DND-41 (cell line): ENCODE measurements at regions not wholly inside any gene's neighbourhood (a gene's known extent, or its start where the extent isn't known, plus 50 kb on each side); places are given as distances from the start of the nearest gene placed in this dataset.

Experiments
- EZH2 ChIP-seq: IDR thresholded peaks from 3 replicates; pipeline ENCODE4 v1.6.1; 2012; ENCODE audit warnings: borderline replicate concordance, low read depth, mild to moderate bottlenecking, moderate library complexity, low read length, inconsistent platforms; ENCODE audit not compliant: severe bottlenecking
- TF ChIP-seq, protein P1 (sequence below): IDR thresholded peaks from 2 replicates; pipeline ENCODE4 v1.5.1; 2012; ENCODE audit warnings: borderline replicate concordance, low read length, moderate library complexity, mild to moderate bottlenecking; ENCODE audit not compliant: poor library complexity, severe bottlenecking; ENCODE audit errors: extremely low read depth

DNA sequence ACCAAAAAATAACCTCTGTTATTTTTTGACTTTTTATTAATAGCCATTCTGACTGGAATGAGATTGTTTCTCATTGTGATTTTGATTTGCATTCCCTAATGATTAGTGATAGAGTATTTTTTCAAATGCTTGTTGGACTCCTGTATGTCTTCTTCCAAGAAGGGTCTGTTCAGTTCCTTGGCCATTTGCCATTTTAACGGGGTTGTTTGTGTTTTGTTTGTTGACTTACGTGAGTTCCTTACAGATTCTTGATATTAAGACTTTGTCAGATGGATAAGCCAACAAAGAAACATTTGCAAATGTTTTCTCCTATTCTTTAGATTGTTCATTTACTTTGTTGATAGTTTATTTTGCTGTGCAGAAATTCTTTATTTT, 651.6 kb upstream of the LRFN5 start:
- TF ChIP-seq, protein P1, sequence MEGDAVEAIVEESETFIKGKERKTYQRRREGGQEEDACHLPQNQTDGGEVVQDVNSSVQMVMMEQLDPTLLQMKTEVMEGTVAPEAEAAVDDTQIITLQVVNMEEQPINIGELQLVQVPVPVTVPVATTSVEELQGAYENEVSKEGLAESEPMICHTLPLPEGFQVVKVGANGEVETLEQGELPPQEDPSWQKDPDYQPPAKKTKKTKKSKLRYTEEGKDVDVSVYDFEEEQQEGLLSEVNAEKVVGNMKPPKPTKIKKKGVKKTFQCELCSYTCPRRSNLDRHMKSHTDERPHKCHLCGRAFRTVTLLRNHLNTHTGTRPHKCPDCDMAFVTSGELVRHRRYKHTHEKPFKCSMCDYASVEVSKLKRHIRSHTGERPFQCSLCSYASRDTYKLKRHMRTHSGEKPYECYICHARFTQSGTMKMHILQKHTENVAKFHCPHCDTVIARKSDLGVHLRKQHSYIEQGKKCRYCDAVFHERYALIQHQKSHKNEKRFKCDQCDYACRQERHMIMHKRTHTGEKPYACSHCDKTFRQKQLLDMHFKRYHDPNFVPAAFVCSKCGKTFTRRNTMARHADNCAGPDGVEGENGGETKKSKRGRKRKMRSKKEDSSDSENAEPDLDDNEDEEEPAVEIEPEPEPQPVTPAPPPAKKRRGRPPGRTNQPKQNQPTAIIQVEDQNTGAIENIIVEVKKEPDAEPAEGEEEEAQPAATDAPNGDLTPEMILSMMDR, result no peak
- TF ChIP-seq EZH2, result no peak
